Activated CD4-positive, alpha-beta T cell treated with anti-CD3 and anti-CD28 coated beads, Interleukin-2, amount 10 ng/mL, durations not matched to agents 24 days and 14 days (primary cell): ENCODE measurements at regions not wholly inside any gene's neighbourhood (a gene's known extent, or its start where the extent isn't known, plus 50 kb on each side); places are given as distances from the start of the nearest gene placed in this dataset.

ENCODE experiments used
- DNase-seq: peaks from one replicate; pipeline ENCODE4 v3.0.0; 2022
- H3K27ac Mint-ChIP-seq: one replicate; pipeline ENCODE4 v1.8.0; 2022; ENCODE audit warnings: mild to moderate bottlenecking, mixed read lengths
- H3K27me3 Mint-ChIP-seq: one replicate; pipeline ENCODE4 v1.8.0; 2022; ENCODE audit warnings: mixed read lengths
- H3K36me3 Mint-ChIP-seq: one replicate; pipeline ENCODE4 v1.8.0; 2022; ENCODE audit warnings: low read depth, mild to moderate bottlenecking, mixed read lengths
- H3K4me1 Mint-ChIP-seq: one replicate; pipeline ENCODE4 v1.8.0; 2021; ENCODE audit warnings: mixed read lengths
- H3K4me3 Mint-ChIP-seq: one replicate; pipeline ENCODE4 v1.8.0; 2022; ENCODE audit warnings: mild to moderate bottlenecking, moderate library complexity, mixed read lengths
- H3K9me3 Mint-ChIP-seq: one replicate; pipeline ENCODE4 v1.8.0; 2021; ENCODE audit warnings: mixed read lengths
- intact Hi-C: fragments of 100-400 bp; cut with micrococcal nuclease; formaldehyde crosslinking; loops from one replicate; pipeline ENCODE4 v1.15.1; 2023

DNA sequence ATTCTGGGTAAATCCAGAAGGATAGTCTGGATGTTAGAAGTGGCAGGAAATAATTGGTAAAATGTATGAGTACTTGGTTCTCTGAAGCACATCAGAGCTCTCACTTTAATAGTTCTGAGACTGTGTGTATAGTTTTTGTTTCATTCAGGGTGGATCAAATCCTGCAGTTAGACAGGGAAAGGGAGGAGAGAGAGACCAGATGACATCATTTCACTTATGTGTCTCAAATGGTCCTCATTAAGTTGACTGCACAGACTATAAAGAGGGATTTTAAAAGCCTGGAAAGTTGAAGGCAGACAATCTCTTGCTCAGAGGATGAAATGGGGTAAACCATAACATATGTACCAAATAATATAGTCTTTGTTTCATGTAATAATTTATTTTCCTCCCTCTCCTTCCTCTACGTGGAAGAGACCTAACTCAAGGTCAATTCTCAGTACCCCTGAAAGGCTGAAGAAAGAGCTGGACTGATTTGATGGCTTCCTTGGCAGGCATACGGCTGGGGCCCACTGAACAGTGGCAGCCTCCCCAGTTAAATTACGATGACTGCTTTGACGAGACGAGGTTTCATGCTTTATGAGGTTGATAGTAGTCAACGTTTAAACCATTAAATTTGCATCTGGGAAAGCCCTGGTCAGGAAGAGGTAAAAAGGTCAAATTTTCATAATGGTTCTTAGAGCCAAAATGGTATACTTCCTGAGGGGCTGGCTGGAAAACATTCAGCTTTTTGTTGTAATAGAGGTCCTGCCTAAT lies 395.1 kb upstream of the RPS23 start:
- Mint-ChIP-seq H3K4me1 (peaks cover 20% of the 10 kb centered on the region), H3K36me3 (peaks cover 40% of the 10 kb centered on the region), H3K27me3 (no peaks in the 10 kb centered on the region), H3K27ac (no peak overlapping the region), H3K9me3 (peaks cover 23% of the 10 kb centered on the region), H3K4me3 (no peak overlapping the region)
- no peak for DNase-seq
- intact Hi-C loops, result no loop called here

- intact Hi-C loops, result no loop called here
- Mint-ChIP-seq H3K27me3 (peaks cover under 1% of the 10 kb centered on the region), H3K9me3 (peaks cover 21% of the 10 kb centered on the region), H3K4me3 (no peak overlapping the region), H3K27ac (no peak overlapping the region), H3K4me1 (peaks cover 4% of the 10 kb centered on the region), H3K36me3 (peaks cover 31% of the 10 kb centered on the region)
- no peak for DNase-seq
Observed at GRCh38 chr5:82670692-82671091, 392.5 kb upstream of the RPS23 start.

DNA sequence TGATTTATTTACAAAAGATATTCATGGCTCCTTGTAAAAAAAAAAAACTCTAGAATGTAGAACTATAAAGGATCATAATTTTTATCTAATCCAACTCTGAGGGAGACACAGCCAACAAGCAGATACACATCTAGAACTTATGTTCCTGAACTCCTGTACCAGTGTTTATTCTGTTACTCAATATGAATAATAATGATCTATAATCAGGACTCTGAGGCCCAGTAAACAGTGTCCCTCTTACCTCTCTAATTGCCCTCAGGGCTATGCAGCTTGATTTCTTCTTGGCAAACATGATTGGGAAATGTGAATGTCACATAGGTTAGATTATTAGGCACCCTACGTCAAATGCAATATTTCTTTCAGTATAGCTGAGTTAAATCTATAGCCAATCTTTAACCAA lies 391.6 kb upstream of the RPS23 start:
- peaks cover 20% of the 10 kb centered on the region for H3K9me3 Mint-ChIP-seq
- DNase-seq, result no peak
- H3K36me3 Mint-ChIP-seq, result peaks cover 27% of the 10 kb centered on the region
- peaks cover 5% of the 10 kb centered on the region for H3K4me1 Mint-ChIP-seq
- H3K27me3 Mint-ChIP-seq, result peaks cover 2% of the 10 kb centered on the region
- no peak overlapping the region for H3K27ac Mint-ChIP-seq
- intact Hi-C loops, result no loop called here
- H3K4me3 Mint-ChIP-seq, result no peak overlapping the region

DNA sequence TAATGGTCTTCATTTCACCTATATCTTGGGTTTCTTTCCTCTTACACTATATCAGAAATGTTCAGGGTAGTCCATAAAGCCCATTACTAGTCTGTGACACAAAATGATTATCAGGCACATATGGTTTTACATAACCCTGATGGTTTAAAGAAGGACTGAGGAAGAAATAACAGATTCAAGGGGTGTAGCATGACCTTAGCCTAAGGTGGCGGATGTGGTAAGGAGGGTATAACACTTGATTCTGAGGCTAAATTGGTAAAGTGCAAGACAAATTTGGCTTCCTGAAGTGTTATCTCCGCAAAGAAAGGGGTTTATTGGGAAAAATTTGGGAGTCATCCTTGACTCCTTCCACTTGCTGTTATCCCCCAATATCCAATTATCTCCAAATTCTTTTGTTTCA lies 388.2 kb upstream of the RPS23 start:
- DNase-seq, result no peak
- no peak overlapping the region for H3K4me3 Mint-ChIP-seq
- intact Hi-C loops, result no loop called here
- no peaks in the 10 kb centered on the region for H3K36me3 Mint-ChIP-seq
- H3K4me1 Mint-ChIP-seq, result peaks cover 2% of the 10 kb centered on the region
- H3K27me3 Mint-ChIP-seq, result peaks cover 2% of the 10 kb centered on the region
- no peak overlapping the region for H3K27ac Mint-ChIP-seq
- peaks cover 5% of the 10 kb centered on the region for H3K9me3 Mint-ChIP-seq

GRCh38 chr5:82664732-82665131 lies 386.6 kb upstream of the RPS23 start:
- H3K4me1 Mint-ChIP-seq, result peaks cover 2% of the 10 kb centered on the region
- intact Hi-C loops, result no loop called here
- no peak overlapping the region for H3K4me3 Mint-ChIP-seq
- DNase-seq, result no peak
- H3K27me3 Mint-ChIP-seq, result peaks cover 2% of the 10 kb centered on the region
- no peaks in the 10 kb centered on the region for H3K36me3 Mint-ChIP-seq
- peaks cover 5% of the 10 kb centered on the region for H3K9me3 Mint-ChIP-seq
- H3K27ac Mint-ChIP-seq, result no peak overlapping the region

DNA sequence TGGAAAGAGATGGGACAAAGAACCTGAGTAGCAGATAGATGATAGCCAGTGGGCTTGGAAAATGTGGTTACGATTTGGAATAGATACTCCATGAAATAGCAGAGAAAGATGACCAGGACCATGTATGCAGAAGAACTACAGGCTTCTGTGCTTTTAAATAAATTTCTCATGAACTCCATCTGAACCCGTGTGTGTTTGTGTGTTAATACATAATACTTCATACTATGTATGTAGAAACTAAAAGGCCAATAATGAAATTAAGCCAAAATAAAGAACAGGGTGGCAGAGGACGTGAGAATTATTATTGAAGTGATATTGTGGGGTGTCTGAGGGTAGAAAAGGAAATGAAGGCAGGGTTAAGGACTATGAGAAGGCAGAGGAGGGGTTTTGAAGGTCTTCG lies 385.1 kb upstream of the RPS23 start:
- intact Hi-C loops, result no loop called here
- no peak overlapping the region for H3K4me3 Mint-ChIP-seq
- no peaks in the 10 kb centered on the region for H3K36me3 Mint-ChIP-seq
- no peak for DNase-seq
- H3K4me1 Mint-ChIP-seq, result peaks cover 2% of the 10 kb centered on the region
- peaks cover 5% of the 10 kb centered on the region for H3K9me3 Mint-ChIP-seq
- H3K27me3 Mint-ChIP-seq, result peaks cover 2% of the 10 kb centered on the region
- H3K27ac Mint-ChIP-seq, result no peak overlapping the region

DNA sequence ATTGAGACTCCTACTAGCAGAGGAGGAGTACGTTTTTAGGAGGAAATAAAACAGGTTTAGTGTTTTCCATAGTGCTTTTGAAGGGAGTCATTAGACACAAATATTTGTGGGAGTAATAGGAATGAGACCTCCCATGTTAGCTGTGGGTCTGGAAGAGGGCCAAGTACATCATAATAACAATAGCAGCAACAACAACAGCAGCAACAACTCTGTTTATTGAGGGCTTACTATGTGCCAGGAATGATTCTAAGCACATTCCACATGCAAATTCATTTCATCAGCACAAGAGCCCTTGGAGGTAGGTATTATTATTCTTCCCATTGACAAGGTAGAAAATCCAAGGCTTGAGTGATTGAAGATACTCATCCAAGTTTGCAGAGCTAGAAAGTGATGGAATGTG lies 384.2 kb upstream of the RPS23 start:
- Mint-ChIP-seq H3K36me3 (no peaks in the 10 kb centered on the region), H3K27ac (no peak overlapping the region), H3K4me1 (peaks cover 2% of the 10 kb centered on the region), H3K4me3 (no peak overlapping the region), H3K27me3 (peaks cover 2% of the 10 kb centered on the region), H3K9me3 (peaks cover 5% of the 10 kb centered on the region)
- DNase-seq, result no peak
- intact Hi-C loops, result no loop called here

- no peak for DNase-seq
- Mint-ChIP-seq H3K27ac (no peak overlapping the region), H3K4me3 (no peak overlapping the region), H3K4me1 (peaks cover 2% of the 10 kb centered on the region), H3K36me3 (no peaks in the 10 kb centered on the region), H3K27me3 (peaks cover 2% of the 10 kb centered on the region), H3K9me3 (peaks cover 3% of the 10 kb centered on the region)
- intact Hi-C loops, result no loop called here
Observed at GRCh38 chr5:82661933-82662332, 383.8 kb upstream of the RPS23 start.

DNA sequence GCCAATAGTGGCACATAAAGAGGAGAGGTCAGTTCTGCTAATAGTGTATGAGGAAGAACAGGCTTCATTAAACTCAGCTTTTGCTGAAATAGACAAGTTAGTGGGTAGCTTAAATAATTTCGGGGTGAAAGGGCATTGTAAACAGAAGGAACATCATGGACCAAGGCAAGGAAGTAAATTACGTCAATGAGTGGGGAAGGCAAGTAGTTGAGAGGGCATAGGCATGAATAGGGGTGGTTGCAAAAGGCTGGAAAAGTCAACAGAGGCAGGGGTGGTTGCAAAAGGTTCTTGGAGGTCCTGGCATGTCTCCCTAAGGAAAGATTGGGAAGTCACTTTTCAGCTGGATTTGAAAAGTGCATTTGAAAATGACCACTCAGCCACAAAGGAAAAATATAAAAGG lies 383.3 kb upstream of the RPS23 start:
- Mint-ChIP-seq H3K9me3 (no peaks in the 10 kb centered on the region), H3K36me3 (no peaks in the 10 kb centered on the region), H3K27ac (no peak overlapping the region), H3K4me3 (no peak overlapping the region), H3K27me3 (peaks cover 4% of the 10 kb centered on the region), H3K4me1 (peaks cover 2% of the 10 kb centered on the region)
- intact Hi-C loops, result no loop called here
- no peak for DNase-seq

DNA sequence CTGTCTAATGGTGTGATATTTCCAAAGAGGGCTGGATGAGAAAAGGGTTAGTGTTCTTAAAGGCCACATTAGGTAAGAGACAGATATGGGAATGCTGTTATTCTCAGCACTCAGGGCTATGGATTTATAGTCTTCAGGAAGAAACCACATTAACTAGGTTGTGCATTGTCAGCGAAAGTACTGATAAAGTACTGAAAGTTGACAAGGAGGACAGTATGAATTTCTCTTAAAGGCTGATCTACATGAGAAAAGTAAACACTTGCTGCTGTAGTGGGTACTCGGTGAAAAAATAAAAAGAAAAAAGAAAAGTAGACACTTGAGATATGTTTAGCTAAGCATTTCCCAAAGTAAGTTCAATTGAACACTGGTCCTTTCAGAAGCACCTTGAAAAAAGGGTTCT lies 381.0 kb upstream of the RPS23 start:
- intact Hi-C loops, result no loop called here
- Mint-ChIP-seq H3K27me3 (peaks cover 2% of the 10 kb centered on the region), H3K36me3 (no peaks in the 10 kb centered on the region), H3K9me3 (no peaks in the 10 kb centered on the region), H3K4me1 (no peaks in the 10 kb centered on the region), H3K4me3 (no peak overlapping the region), H3K27ac (no peak overlapping the region)
- no peak for DNase-seq

DNA sequence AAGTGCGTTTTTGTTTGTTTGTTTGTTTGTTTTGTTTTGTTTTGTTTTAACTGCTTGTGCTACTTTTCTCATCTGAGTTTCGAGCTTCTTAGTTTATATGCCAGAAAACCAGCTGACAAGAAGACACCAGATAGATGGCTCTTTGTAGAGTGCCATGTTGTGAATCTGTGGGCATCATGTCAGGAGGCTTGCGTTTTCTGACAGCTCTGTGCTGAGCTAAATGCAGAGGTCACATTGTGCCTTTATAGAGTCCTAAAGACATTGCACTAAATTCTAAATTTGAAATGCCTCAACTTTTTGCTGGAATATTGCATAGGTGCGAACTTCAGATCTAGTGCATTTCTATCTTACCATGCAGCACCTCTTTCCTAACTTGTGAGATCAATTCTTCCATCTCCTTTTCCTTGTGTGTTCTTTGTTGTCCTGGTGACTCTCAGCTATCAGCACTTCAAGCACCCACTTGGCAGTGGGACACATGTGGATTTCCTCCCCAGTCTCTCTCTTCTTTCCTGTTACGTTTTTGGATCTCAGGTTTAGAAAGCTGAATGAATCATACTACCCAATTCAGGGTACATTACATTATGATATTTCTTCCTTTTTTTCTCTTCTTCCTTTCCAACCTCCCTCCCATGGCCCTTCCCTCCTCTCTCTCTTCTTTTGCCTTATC lies 379.0 kb upstream of the RPS23 start:
- intact Hi-C loops, result no loop called here
- H3K4me1 Mint-ChIP-seq, result no peaks in the 10 kb centered on the region
- H3K4me3 Mint-ChIP-seq, result no peak overlapping the region
- no peak for DNase-seq
- H3K9me3 Mint-ChIP-seq, result peaks cover 5% of the 10 kb centered on the region
- peaks cover 8% of the 10 kb centered on the region for H3K27me3 Mint-ChIP-seq
- no peaks in the 10 kb centered on the region for H3K36me3 Mint-ChIP-seq
- H3K27ac Mint-ChIP-seq, result no peak overlapping the region

GRCh38 chr5:82656341-82656761 lies 378.2 kb upstream of the RPS23 start:
- intact Hi-C loops, result no loop called here
- DNase-seq, result no peak
- Mint-ChIP-seq H3K27ac (no peak overlapping the region), H3K36me3 (no peaks in the 10 kb centered on the region), H3K27me3 (peaks cover 8% of the 10 kb centered on the region), H3K4me1 (no peaks in the 10 kb centered on the region), H3K9me3 (peaks cover 5% of the 10 kb centered on the region), H3K4me3 (no peak overlapping the region)

DNA sequence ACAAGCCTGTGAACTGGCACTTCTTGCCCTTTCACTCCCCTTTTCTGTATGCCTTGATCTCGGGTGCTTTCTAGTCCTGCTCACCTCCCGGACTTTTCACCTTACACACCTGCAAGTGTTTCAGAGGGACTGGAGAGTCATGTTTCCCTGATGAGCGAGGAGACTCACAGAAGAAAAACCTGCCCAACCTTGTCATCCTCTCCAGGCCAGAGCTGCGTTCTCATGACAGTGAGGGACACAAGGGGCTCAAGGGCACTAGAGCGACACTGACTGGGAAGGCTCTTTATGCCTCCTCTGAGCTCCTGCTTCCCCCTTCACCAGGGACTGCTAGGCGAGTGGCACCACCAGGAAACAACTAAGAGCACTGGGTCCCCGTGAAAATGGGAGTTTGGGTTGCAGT lies 376.9 kb upstream of the RPS23 start:
- DNase-seq, result no peak
- Mint-ChIP-seq H3K27ac (no peak overlapping the region), H3K36me3 (no peaks in the 10 kb centered on the region), H3K9me3 (peaks cover 5% of the 10 kb centered on the region), H3K27me3 (peaks cover 12% of the 10 kb centered on the region), H3K4me3 (no peak overlapping the region), H3K4me1 (no peaks in the 10 kb centered on the region)
- intact Hi-C loops, result no loop called here

- Mint-ChIP-seq H3K4me3 (no peak overlapping the region), H3K36me3 (no peaks in the 10 kb centered on the region), H3K9me3 (peaks cover 5% of the 10 kb centered on the region), H3K27ac (no peak overlapping the region), H3K4me1 (no peaks in the 10 kb centered on the region), H3K27me3 (peaks cover 18% of the 10 kb centered on the region)
- no peak for DNase-seq
- intact Hi-C loops, result no loop called here
Observed at GRCh38 chr5:82649943-82650342, 371.8 kb upstream of the RPS23 start.
